Medulla oblongata (tissue), 1 donor: ENCODE measurements at regions not wholly inside any gene's neighbourhood (a gene's known extent, or its start where the extent isn't known, plus 50 kb on each side); places are given as distances from the start of the nearest gene placed in this dataset.

ENCODE experiments used
- DNase-seq: peaks from one replicate; pipeline ENCODE4 v3.0.0-alpha.2; 2015; ENCODE audit errors: extremely low spot score

DNA sequence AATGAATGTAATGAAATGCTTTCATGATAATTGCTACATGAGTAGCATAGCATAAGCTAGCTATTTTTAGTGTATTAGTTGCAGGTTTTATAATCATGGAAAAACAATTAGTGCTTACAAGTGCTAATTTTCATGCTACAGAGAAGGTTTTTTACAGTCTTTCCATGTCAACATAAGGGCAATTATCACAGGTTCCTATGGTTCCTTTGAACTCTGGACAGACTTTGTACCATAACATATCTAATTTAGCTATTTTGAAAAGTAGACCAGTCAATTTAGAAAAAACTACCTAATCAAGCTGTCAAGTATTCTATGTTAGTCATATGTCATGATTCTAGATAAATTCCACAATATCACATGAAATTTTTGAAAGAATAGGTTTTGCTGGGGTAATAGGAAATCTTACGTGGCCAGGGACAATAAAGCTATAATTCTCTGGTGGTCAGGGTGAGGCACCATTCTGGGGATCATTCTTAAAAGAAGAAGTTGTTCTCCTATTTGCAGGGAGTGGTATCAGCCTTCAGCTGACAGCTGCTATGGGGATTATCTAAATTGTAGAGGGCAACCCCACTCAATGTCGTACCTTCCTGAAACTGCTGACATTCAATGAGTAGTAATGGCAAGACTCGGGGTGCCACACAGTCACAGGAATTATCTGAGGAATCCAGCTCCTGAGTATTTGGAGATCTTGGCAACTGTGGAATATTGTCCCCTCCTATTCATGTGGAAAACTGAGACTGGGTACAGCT lies 724.0 kb upstream of the LINC00305 start:
- no peak for DNase-seq

GRCh38 chr18:64854112-64854511 lies 705.2 kb upstream of the LINC00305 start:
- DNase-seq: no peak

DNA sequence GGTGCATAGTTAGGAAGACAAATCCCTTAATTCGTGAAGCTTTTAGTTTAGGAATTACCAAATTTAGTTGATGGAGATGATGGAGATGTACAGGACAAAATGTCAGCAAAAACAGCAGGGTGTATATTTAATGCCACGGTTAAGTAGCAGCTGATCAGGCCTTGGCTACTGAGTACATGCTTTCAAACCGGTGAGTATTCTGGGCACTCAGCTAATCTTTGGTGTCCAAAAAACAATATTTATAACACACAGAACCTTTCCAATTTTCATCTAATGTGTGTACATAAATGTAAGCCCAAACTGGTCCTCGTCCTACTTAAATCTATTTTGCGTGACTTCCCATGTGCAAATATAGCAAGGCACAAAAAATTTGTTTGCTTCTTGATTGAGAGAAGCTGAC lies 703.4 kb upstream of the LINC00305 start:
- no peak for DNase-seq

DNA sequence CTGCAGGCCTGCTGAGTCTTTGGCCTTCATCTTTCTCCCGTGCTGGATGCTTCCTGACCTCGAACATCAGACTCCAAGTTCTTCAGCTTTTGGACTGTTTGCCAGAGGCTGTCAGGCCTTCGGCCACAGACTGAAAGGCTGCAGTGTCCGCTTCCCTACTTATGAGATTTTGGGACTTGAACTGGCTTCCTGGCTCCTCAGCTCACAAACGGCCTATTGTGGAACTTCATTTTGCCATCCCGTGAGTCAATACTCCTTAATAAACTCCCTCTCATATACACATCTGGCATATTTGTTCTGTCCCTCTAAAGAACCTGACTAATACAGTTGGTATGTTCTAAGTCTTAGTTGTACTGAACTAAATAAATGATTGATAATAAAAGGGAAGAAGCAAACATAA lies 702.8 kb upstream of the LINC00305 start:
- no peak for DNase-seq

DNA sequence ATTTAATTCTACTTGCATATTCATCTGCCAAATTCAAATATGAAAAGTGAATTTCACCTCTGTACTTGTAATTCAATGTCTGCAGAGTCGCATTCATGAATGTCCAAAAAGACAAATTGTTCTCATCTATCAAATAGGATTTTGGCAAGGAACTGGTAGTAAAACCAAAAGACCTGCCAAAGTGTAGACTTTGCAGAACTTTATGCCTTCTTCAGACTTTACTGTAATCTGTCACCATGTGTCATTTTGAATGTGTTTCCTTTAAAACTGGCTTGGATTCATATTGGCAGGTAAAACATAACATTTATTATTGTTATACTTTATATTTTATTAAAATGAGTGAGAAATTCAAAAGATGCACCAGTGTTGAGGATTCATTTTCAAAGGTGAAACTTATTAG lies 701.9 kb upstream of the LINC00305 start:
- no peak for DNase-seq

- no peak for DNase-seq
Observed at GRCh38 chr18:64840911-64841701, 692.2 kb upstream of the LINC00305 start.

GRCh38 chr18:64810354-64810753 lies 661.5 kb upstream of the LINC00305 start:
- DNase-seq: no peak

- no peak for DNase-seq
Observed at GRCh38 chr18:64809801-64810200, 660.9 kb upstream of the LINC00305 start.

DNA sequence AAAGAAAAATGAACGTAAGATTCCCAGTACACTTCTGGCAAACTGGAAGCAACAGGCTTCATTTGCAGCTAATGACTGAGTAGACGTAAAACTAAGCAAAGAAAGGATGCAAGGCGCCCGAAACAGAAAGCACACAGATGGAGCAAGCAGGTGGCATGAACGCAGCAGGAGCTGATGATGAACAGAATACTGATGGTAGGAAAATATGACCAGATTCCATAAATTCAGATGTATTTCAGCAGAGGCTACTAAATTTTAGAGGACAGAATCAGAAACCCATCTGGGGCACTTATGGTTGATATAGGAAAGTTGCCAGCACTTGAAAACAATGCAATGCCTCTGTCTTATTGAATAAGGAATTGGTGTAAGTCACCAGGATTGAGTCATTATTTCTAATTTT lies 658.7 kb upstream of the LINC00305 start:
- no peak for DNase-seq

DNA sequence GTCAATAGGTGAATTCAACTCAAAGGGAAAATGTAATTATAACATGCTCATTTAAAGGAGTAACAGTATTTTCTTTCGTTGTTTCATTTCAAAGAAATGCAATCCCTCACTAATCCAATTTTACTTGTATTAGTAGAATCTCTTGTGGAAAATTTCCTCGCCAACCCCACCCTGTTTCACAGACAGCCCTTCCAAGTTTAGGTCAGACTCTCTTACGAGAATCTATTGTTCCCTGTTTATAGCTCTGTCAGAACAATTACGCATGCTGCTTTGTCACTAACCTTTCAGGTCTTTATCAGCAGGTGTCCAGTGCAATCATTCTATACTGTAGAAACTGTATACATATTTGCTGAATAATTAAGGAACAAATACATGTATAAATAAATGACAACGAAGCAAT lies 657.8 kb upstream of the LINC00305 start:
- DNase-seq: no peak

DNA sequence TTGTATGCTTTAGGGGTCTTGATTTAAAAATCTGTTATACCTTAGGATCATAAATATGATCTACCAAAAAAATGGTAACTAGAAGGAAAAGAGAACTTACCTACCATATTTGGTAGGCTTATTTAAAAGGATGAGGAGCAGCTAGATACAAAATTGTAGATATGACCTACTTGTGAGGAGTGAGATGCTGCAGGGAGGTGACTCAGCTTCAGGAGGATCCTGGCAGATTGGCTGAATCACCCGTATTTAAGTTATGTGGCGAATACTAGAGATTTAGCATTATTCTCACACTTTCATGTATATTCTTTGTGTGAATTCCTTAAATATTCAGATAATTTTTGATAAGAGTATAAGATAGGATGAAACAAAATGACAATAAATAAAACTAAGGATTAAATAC lies 657.3 kb upstream of the LINC00305 start:
- no peak for DNase-seq

GRCh38 chr18:64803471-64803870 lies 654.6 kb upstream of the LINC00305 start:
- DNase-seq: no peak

GRCh38 chr18:64800151-64800550 lies 651.3 kb upstream of the LINC00305 start:
- DNase-seq: no peak

- DNase-seq: no peak
Observed at GRCh38 chr18:64799376-64799775, 650.5 kb upstream of the LINC00305 start.

DNA sequence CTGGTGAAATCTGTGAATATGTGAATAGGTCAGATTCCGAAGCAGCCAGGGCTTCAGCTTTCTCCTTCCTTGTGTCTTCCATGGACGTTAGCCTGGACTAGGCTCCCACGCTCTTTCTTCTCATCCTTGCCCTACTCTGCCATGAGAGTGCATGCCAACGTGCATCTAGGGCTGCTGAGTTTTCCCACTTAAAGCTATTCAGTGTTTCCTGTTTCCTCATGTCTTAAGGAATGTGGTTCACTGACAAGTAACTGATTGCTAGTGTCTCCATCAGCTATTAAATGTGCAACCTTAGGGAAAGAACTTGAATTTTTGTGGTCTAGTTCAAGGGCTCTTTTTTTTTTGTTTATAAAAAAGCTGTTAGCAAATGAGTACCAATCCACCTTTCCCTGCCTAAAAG lies 642.3 kb upstream of the LINC00305 start:
- no peak for DNase-seq

DNA sequence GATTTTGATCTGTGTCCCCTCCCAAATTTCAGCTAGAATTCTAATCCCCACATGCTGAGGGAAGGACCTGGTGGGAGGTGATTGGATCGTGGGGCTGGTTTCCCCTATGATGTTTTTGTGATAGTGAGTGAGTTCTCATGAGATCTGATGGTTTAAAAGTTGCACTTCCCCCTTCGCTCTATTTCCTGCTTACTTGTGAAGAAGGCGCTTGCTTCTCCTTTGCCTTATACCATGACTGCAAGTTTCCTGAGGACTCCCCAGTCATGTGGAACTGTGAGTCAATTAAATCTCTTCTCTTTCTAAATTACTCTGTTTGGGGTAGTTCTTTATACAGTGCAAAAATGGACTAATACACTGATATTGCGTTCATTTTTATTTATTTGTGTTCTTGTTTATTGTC lies 636.8 kb upstream of the LINC00305 start:
- no peak for DNase-seq

- DNase-seq: no peak
Observed at GRCh38 chr18:64777556-64777955, 628.7 kb upstream of the LINC00305 start.

GRCh38 chr18:64765908-64766307 lies 617.0 kb upstream of the LINC00305 start:
- DNase-seq: no peak

DNA sequence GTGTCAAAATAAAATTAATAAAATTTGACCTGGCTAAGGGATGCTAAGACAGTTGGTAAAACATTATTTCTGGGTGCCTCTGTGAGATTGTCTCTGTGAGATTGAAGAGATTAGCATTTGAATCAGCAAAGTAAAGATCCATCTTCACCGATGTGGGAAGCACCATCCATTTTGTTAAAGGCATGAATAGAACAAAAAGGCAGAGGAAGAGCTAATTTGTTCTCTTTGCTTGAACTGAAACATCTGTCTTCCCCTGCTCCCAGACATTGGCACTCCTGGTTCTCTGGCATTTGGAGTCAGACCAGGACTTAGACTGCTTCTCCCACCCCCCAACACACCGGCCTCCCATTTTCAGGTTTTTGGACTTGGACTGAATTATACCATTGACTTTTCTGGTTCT lies 603.8 kb upstream of the LINC00305 start:
- DNase-seq: no peak

DNA sequence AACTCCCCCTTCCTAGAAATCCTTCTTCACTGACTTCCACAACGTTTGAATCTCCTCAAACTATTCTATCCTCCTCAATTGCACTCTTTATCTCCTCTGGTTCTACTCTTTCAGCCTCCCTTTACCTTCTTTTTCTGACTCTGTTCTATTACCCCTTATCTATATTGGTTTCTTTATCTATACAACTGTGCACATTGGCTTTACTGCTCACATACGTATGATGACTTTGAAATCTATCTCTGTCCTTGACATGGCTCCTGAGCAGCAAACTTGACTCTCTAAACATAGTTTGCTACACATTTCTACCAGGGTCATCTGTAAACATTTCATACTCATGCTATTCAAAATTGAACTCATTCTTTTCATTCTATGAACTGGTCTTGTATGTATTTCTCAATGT lies 601.0 kb upstream of the LINC00305 start:
- DNase-seq: no peak

DNA sequence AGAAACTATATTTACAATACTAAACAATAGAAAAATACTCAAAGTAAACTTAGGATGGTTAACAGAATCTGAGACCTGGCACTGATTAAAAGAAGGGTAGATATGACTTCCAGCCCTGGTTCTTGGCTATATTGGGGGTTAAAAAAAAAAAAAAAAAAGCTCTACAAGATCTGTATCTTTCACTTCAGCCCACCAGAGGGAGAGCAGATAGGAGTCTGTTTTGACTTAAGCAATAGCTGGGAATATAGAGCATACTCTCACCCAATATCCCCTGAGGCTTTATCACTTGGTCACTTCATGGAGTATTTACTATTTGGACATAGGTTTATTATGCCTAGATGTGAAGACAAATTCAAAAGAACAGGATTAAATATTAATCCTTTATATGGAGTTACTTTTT lies 598.9 kb upstream of the LINC00305 start:
- no peak for DNase-seq

- no peak for DNase-seq
Observed at GRCh38 chr18:64742898-64743297, 594.0 kb upstream of the LINC00305 start.

DNA sequence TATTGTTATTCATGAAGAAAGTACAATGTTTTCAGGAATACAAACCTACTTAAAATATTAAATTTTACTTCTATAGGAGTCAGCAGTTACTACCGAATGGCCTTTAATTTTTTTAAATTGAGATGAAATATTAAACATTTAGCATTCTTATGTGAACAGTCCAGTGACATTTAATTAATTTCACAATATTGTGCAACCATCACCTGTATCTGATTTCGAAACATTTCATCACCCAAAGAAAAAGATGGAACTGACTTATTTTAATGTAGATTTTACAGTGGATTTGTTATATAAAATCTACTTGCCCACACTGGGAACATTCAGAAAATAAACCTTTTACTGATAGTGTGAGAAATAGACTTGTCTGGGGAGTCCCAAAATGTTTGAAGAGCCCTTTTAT lies 585.2 kb upstream of the LINC00305 start:
- DNase-seq: no peak
